ENCODE measurements at regions not wholly inside any gene's neighbourhood (a gene's known extent, or its start where the extent isn't known, plus 50 kb on each side); places are given as distances from the start of the nearest gene placed in this dataset.

DNA sequence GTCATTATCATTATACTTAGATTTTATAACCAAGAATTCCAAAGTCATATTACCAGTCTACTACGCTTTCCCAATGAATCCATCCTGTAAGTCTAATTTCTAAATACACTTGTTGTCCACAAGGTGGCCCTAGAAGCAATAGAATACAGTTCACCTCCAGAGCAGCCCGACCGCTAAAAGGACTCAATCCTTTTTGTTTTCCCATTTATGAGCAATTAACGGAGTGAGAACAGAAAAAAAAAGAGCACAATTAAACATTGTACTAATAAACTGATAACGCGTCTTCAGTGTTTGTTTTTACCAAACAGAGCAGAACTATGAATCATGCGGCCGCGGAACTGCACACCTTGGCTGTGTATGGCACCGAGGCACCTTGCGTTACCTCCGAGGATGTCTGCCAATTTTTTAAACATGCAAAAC, 160.7 kb upstream of the DAPK1 start:
- TF ChIP-seq, protein P1, sequence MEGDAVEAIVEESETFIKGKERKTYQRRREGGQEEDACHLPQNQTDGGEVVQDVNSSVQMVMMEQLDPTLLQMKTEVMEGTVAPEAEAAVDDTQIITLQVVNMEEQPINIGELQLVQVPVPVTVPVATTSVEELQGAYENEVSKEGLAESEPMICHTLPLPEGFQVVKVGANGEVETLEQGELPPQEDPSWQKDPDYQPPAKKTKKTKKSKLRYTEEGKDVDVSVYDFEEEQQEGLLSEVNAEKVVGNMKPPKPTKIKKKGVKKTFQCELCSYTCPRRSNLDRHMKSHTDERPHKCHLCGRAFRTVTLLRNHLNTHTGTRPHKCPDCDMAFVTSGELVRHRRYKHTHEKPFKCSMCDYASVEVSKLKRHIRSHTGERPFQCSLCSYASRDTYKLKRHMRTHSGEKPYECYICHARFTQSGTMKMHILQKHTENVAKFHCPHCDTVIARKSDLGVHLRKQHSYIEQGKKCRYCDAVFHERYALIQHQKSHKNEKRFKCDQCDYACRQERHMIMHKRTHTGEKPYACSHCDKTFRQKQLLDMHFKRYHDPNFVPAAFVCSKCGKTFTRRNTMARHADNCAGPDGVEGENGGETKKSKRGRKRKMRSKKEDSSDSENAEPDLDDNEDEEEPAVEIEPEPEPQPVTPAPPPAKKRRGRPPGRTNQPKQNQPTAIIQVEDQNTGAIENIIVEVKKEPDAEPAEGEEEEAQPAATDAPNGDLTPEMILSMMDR (IDR thresholded peaks at IDR 0.05) = peak; percentile 47 to 73 (median 67)
- TF ChIP-seq POLR2AphosphoS5 (IDR thresholded peaks at IDR 0.05; ENCODE audit: insufficient read depth in 1 of 2, low read depth in 1 of 2) (no peak), POLR2A (IDR thresholded peaks at IDR 0.05) (no peak)

Measured in vagina (tissue), 2 donors.